Keratinocyte (primary cell): ENCODE measurements at regions not wholly inside any gene's neighbourhood (a gene's known extent, or its start where the extent isn't known, plus 50 kb on each side); places are given as distances from the start of the nearest gene placed in this dataset.

Source experiments
- DNase-seq: peaks from one replicate; pipeline ENCODE4 v3.0.0-alpha.2; 2011; ENCODE audit warnings: low read depth, missing footprints, low spot score
- FAIRE-seq: peaks from 2 replicates; lab custom pipeline; 2011; peaks lifted over from hg19 to GRCh38; lab: Jason Lieb, UNC
- H2AFZ ChIP-seq: 2 replicates; pipeline ENCODE4 v1.6.0; 2012; ENCODE audit warnings: low read length, control low read depth, inconsistent platforms; ENCODE audit not compliant: control insufficient read depth
- H3K27ac ChIP-seq: 2 replicates; pipeline ENCODE4 v1.5.1; 2011; ENCODE audit warnings: low read length; ENCODE audit not compliant: control insufficient read depth, insufficient read depth
- H3K27me3 ChIP-seq: 3 replicates; pipeline ENCODE4 v1.6.0; 2011; ENCODE audit warnings: low read length; ENCODE audit not compliant: control insufficient read depth, insufficient read depth; ENCODE audit errors: extremely low read depth
- H3K36me3 ChIP-seq, 2 experiments: 2 replicates in 1 of 2; 3 replicates in 1 of 2; pipeline ENCODE4 v1.5.1; 2011; ENCODE audit warnings: low read length in 2 of 2, mild to moderate bottlenecking in 1 of 2; ENCODE audit not compliant: control insufficient read depth in 2 of 2, insufficient read depth in 2 of 2; ENCODE audit errors: extremely low read depth in 1 of 2
- H3K4me1 ChIP-seq: 3 replicates; pipeline ENCODE4 v1.5.1; 2011; ENCODE audit warnings: low read length; ENCODE audit not compliant: control insufficient read depth, insufficient read depth; ENCODE audit errors: extremely low read depth
- H3K4me2 ChIP-seq: 3 replicates; pipeline ENCODE4 v1.6.0; 2011; ENCODE audit warnings: low read depth, low read length; ENCODE audit not compliant: control insufficient read depth, insufficient read depth; ENCODE audit errors: extremely low read depth
- H3K4me3 ChIP-seq, 3 experiments: fragments of 200-600 bp in 1 of 3; sonication (generic) in 1 of 3; 2 replicates in 2 of 3; 3 replicates in 1 of 3; pipeline ENCODE4 v1.5.1; 2011 to 2016; ENCODE audit warnings: low read length in 3 of 3, mild to moderate bottlenecking in 3 of 3, control low read depth in 2 of 3, inconsistent platforms in 1 of 3, low read depth in 1 of 3, mixed read lengths in 1 of 3, mixed run types in 1 of 3, moderate library complexity in 1 of 3; ENCODE audit not compliant: control insufficient read depth in 2 of 3, insufficient read depth in 2 of 3; ENCODE audit errors: extremely low read depth in 1 of 3
- H3K79me2 ChIP-seq: 2 replicates; pipeline ENCODE4 v1.6.0; 2012; ENCODE audit warnings: low read length; ENCODE audit not compliant: control insufficient read depth, insufficient read depth
- H3K9ac ChIP-seq: 3 replicates; pipeline ENCODE4 v1.6.0; 2011; ENCODE audit warnings: low read length; ENCODE audit not compliant: control insufficient read depth, insufficient read depth; ENCODE audit errors: extremely low read depth
- H3K9me1 ChIP-seq: 3 replicates; pipeline ENCODE4 v1.6.0; 2011; ENCODE audit warnings: low read length; ENCODE audit not compliant: control insufficient read depth, insufficient read depth; ENCODE audit errors: extremely low read depth
- H3K9me3 ChIP-seq: 2 replicates; pipeline ENCODE4 v1.5.1; 2012; ENCODE audit warnings: low read depth, low read length; ENCODE audit not compliant: control insufficient read depth
- H4K20me1 ChIP-seq: 3 replicates; pipeline ENCODE4 v1.6.0; 2011; ENCODE audit warnings: low read length; ENCODE audit not compliant: control insufficient read depth, insufficient read depth; ENCODE audit errors: extremely low read depth
- EZH2 ChIP-seq: IDR thresholded peaks from one replicate; pipeline ENCODE4 v1.6.1; 2012; ENCODE audit warnings: inconsistent platforms, mild to moderate bottlenecking, low read length, moderate library complexity
- dilution Hi-C: fragments of 300-500 bp; cut with MboI; formaldehyde crosslinking; loops from one replicate; pipeline ENCODE4 v1.7.0; 2020; ENCODE audit warnings: low sequenced_read_pairs; ENCODE audit not compliant: extremely low pct_ligation_motif_present
- TF ChIP-seq, protein P1 (sequence below), 3 experiments: IDR thresholded peaks in 1 of 3; conservative IDR thresholded peaks in 1 of 3; optimal IDR thresholded peaks in 1 of 3; 2 replicates in 2 of 3; 3 replicates in 1 of 3; pipeline versions ENCODE3 to v1.5.1; 2011; ENCODE audit warnings: low read length in 3 of 3, mild to moderate bottlenecking in 3 of 3, moderate library complexity in 2 of 3, control low read depth in 1 of 3, inconsistent platforms in 1 of 3; ENCODE audit not compliant: insufficient read depth in 2 of 3; ENCODE audit errors: extremely low read depth in 1 of 3

DNA sequence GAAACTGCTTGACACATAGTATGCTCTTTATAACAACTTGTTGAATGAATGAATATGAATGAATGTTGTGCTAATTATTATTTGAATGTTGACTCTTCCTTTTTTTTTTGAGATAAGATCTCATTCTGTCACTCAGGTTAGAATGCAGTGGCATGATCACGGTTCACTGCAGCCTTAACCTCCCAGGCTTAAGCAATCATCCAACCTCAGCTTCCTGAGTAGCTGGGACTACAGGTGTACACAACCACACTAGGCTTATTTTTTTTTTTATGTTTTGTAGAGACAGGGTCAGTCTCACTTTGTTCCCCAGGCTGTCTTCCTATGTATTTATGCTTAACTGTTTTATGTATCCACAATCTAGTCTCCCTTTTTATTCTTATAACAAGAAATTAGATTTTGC lies 114.7 kb upstream of the WDFY3 start:
- Histone ChIP-seq H3K27ac (no peak overlapping the region), H3K9me1 (no peaks in the 10 kb centered on the region), H3K27me3 (no peaks in the 10 kb centered on the region), H3K4me3 (no peak overlapping the region), H3K4me2 (no peak overlapping the region), H3K9ac (no peak overlapping the region), H3K4me1 (no peaks in the 10 kb centered on the region), H3K79me2 (no peaks in the 10 kb centered on the region), H2AFZ (no peak overlapping the region), H3K36me3 (no peaks in the 10 kb centered on the region), H3K9me3 (no peaks in the 10 kb centered on the region), H4K20me1 (no peaks in the 10 kb centered on the region)
- dilution Hi-C loops: no loop called here
- TF ChIP-seq EZH2: no peak
- TF ChIP-seq, protein P1, sequence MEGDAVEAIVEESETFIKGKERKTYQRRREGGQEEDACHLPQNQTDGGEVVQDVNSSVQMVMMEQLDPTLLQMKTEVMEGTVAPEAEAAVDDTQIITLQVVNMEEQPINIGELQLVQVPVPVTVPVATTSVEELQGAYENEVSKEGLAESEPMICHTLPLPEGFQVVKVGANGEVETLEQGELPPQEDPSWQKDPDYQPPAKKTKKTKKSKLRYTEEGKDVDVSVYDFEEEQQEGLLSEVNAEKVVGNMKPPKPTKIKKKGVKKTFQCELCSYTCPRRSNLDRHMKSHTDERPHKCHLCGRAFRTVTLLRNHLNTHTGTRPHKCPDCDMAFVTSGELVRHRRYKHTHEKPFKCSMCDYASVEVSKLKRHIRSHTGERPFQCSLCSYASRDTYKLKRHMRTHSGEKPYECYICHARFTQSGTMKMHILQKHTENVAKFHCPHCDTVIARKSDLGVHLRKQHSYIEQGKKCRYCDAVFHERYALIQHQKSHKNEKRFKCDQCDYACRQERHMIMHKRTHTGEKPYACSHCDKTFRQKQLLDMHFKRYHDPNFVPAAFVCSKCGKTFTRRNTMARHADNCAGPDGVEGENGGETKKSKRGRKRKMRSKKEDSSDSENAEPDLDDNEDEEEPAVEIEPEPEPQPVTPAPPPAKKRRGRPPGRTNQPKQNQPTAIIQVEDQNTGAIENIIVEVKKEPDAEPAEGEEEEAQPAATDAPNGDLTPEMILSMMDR (optimal IDR thresholded peaks at IDR 0.05 in 1 of 3, IDR thresholded peaks at IDR 0.05 in 1 of 3, conservative IDR thresholded peaks at IDR 0.05 in 1 of 3; ENCODE audit: extremely low read depth in 1 of 3, insufficient read depth in 2 of 3, low read length in 3 of 3): no peak
- no peak for DNase-seq
- FAIRE-seq: no peak

DNA sequence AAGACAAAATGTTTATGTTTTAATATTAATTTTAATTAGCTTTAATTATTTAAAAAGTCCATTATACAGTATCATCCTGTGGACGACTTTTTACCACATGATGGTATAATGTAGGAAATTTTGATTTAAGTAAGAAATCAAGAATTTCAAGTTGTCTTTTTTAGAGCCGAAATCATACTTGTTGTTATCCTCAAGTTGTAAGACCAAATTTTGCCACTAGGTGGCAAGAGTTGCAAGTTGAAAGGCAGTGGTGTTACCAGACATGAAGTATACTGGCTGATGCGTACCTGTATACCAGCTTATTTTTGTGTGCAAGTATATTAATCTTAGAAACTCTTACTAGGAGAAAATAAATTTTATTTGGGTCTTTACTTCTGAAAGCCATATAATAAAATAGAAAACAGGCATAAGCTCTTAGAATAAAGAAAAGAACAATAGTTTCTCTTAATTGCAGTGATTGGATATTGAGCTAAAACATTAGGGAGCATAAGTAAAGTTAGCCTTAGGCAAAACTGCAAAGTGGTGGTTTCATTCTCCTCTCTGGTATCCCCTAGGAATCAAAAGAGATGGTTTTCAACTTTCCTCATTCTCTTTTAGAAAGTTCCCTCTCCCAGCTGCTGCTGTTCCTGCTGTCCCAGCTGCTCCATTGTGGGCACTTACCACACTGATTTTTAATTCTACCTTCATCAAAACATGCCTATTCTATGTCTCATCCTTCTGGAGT lies 118.0 kb upstream of the WDFY3 start:
- dilution Hi-C loops: no loop called here
- Histone ChIP-seq H3K79me2 (no peaks in the 10 kb centered on the region), H3K9ac (no peak overlapping the region), H3K4me3 (no peak overlapping the region), H3K27me3 (no peaks in the 10 kb centered on the region), H3K36me3 (no peaks in the 10 kb centered on the region), H2AFZ (no peak overlapping the region), H4K20me1 (no peaks in the 10 kb centered on the region), H3K4me2 (no peak overlapping the region), H3K9me3 (no peaks in the 10 kb centered on the region), H3K4me1 (no peaks in the 10 kb centered on the region), H3K27ac (no peak overlapping the region), H3K9me1 (no peaks in the 10 kb centered on the region)
- TF ChIP-seq EZH2: no peak
- TF ChIP-seq, protein P1 (optimal IDR thresholded peaks at IDR 0.05 in 1 of 3, IDR thresholded peaks at IDR 0.05 in 1 of 3, conservative IDR thresholded peaks at IDR 0.05 in 1 of 3; ENCODE audit: extremely low read depth in 1 of 3, insufficient read depth in 2 of 3, low read length in 3 of 3): peak; percentile 58 to 63 (median 60)
- FAIRE-seq: peak; percentile 71
- DNase-seq: peak; percentile 11
